ENCODE measurements at regions not wholly inside any gene's neighbourhood (a gene's known extent, or its start where the extent isn't known, plus 50 kb on each side); places are given as distances from the start of the nearest gene placed in this dataset.

GRCh38 chr5:40346901-40347300 lies 332.8 kb upstream of the PTGER4 start:
- TF ChIP-seq CTCF (IDR thresholded peaks at IDR 0.05; ENCODE audit: low read length) (no peak), EZH2 (IDR thresholded peaks at IDR 0.05; ENCODE audit: borderline replicate concordance, low read length) (no peak)
